Lower leg skin (tissue), 4 donors: ENCODE measurements at regions not wholly inside any gene's neighbourhood (a gene's known extent, or its start where the extent isn't known, plus 50 kb on each side); places are given as distances from the start of the nearest gene placed in this dataset.
"Not testable (repeated sequence)": the region's sequence is repeated elsewhere in the genome, so short reads cannot be mapped to it uniquely, and the experiment has no call there.

Source experiments
- DNase-seq, 2 donors: peaks; one replicate each; pipeline ENCODE4 v3.0.0-alpha.2; 2019; ENCODE audit warnings: low spot score in 2 of 2
- H3K4me3 ChIP-seq: fragments of 200-600 bp; sonication (generic); 2 replicates; pipeline ENCODE4 v1.5.1; 2017; ENCODE audit warnings: mild to moderate bottlenecking, low read depth; ENCODE audit not compliant: poor library complexity, severe bottlenecking
- POLR2A ChIP-seq, 2 donors: fragments of 450-650 bp; IDR thresholded peaks; one replicate each; pipeline ENCODE4 v1.6.1; 2016 to 2017; ENCODE audit warnings: antibody characterized with exemption in 2 of 2, mild to moderate bottlenecking in 1 of 2, moderate library complexity in 1 of 2
- WGBS, 2 donors: methylation state at CpG; one replicate each; pipeline ENCODE4 v1.1.5; 2018; 5-methylcytosine and 5-hydroxymethylcytosine counted together
- intact Hi-C: fragments of 100-400 bp; cut with DNase I; formaldehyde crosslinking; loops from one replicate; pipeline ENCODE4 v1.15.0; 2023; ENCODE audit warnings: low total_unique reads
- TF ChIP-seq, protein P1 (sequence below), 3 donors: fragments of 450-650 bp; IDR thresholded peaks; one replicate each; pipeline ENCODE4 v1.5.1; 2016; ENCODE audit warnings: antibody characterized with exemption in 3 of 3, mild to moderate bottlenecking in 3 of 3, moderate library complexity in 2 of 3

DNA sequence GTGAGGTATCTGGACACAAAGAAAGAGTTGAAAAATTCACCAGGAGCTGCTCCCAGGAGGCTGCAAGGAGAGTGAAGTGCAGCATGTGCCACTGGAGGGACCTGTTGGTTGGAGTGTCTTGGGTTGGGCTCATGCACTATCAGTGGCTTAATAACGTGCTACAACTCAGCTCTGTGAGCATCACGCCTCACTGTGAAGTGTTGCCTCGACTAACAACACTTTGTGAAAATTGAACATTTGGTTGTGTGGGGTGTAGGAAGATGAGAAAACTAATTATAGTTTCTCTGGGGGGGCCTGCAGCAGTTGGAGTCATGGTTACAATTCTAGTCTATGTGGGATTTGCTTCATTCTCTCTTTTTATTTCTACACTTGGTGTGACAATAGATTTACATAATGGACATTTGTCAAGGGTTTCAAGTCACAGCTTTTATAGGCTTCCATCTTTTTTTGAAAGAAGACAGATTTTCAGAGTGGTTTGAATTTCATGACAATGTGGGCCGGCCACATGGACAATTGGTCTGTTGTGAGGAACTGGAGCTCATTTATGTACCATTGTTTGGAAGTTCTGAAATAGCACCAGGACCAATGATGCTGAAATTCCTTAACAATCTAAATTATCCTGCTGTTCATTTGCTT is 121.3 kb downstream of the RAMP3 start:
- TF ChIP-seq, protein P1, sequence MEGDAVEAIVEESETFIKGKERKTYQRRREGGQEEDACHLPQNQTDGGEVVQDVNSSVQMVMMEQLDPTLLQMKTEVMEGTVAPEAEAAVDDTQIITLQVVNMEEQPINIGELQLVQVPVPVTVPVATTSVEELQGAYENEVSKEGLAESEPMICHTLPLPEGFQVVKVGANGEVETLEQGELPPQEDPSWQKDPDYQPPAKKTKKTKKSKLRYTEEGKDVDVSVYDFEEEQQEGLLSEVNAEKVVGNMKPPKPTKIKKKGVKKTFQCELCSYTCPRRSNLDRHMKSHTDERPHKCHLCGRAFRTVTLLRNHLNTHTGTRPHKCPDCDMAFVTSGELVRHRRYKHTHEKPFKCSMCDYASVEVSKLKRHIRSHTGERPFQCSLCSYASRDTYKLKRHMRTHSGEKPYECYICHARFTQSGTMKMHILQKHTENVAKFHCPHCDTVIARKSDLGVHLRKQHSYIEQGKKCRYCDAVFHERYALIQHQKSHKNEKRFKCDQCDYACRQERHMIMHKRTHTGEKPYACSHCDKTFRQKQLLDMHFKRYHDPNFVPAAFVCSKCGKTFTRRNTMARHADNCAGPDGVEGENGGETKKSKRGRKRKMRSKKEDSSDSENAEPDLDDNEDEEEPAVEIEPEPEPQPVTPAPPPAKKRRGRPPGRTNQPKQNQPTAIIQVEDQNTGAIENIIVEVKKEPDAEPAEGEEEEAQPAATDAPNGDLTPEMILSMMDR (IDR thresholded peaks at IDR 0.05): no peak
- TF ChIP-seq POLR2A (IDR thresholded peaks at IDR 0.05): no peak
- 70 to 72% methylated on average over 4 of the region's 4 CpGs for WGBS, 2 donors
- intact Hi-C loops: no loop called here

DNA sequence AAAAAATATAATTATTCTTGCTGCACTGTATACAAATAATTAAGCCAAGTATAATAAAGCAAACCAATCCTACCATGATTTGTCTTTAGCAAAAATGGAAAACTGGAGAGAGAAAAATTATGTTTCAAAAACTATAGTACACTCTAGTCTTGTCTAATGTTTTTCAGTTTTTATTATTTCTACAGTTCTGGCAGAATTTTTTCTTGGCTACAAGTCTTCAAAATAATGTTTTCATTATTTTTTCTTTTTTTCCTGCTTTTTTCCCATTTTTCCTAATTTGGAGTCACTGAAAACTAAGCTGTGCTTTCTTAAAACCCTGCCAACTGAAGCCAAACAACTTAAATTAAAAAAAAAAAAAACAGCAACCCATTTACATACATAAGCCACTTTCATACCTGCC is 132.0 kb downstream of the RAMP3 start:
- DNase-seq, intact Hi-C loops, H3K4me3 ChIP-seq: not testable (repeated sequence)

More for the DNA sequence above, 121.3 kb downstream of the RAMP3 start:
- H3K4me3 ChIP-seq: no peak overlapping the region
- DNase-seq: no peak

DNA sequence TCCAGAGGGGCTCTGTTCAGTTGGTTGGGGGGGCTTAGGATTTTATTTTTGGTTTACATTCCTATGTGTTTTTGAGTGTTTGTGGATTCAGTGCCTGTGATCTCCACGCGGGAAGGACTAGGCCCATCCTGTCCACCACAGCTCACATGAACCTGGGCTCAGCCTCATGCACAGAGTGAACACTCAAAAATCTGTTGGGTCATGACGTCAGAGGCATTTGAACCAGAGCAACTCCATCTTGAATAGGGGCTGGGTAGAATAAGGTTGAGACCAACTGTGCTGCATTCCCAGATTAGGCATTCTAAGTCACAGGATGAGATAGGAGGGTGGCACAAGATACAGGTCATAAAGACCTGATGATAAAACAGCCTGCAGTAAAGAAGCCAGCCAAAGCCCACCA is 133.3 kb downstream of the RAMP3 start:
- TF ChIP-seq, protein P1 (IDR thresholded peaks at IDR 0.05): no peak
- TF ChIP-seq POLR2A (IDR thresholded peaks at IDR 0.05): no peak
- 77 to 85% methylated on average over 3 of the region's 3 CpGs for WGBS, 2 donors
- intact Hi-C loops: no loop called here
- no peak overlapping the region for H3K4me3 ChIP-seq
- DNase-seq: no peak

DNA sequence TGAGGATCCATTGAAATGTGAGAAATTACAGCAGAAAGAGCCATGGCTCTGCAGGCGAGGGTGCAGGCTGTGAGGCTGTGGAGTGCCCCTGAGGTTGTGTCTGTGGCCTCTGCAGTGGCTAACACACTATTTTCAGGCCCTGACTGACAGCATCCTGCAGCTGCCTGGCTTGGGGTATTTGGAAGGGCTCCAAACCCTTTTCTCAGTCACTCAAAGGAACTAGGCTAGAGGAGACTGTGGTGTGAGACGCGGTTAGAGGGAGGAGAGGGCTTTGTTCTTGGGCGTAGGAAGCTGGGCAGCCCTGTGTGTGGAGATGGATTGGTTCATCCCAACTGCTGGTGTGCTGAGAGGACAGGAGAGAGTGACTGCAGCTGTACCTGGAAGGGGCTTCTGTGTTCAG is 134.9 kb downstream of the RAMP3 start:
- 69 to 80% methylated on average over 4 of the region's 4 CpGs for WGBS, 2 donors
- DNase-seq: no peak
- intact Hi-C loops: no loop called here
- H3K4me3 ChIP-seq: no peak overlapping the region
- no peak for TF ChIP-seq POLR2A (IDR thresholded peaks at IDR 0.05)
- TF ChIP-seq, protein P1 (IDR thresholded peaks at IDR 0.05): no peak

DNA sequence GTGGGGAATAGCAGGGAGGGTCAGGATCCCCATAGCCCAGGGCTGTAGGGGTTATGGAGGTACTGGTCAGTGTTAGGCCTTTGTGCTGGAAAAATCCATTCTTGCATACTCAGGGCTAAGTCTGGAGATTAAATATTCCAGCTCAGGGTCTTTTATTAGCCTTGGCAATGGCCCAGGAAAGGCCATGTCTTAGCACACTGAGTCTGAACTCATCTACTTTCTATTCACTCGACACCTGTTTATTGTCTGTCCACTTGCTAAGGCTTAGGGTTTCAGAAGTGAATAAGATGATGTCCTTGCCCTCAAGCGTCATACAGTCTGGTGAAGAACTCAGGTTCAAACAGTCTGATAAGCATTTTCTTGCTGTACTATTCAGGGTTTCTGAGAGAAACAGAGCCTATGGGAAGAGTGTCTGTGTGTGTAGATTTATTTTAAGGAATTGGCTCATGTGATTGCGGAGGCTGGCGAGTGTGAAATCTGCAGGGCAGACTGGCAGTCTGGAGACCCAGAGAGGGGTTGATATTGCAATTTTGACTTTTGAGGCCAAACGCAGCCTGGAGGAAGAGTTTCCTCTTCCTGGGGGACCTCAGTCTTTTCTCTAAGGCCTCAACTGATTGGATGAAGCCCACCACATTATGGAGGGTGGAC is 135.8 kb downstream of the RAMP3 start:
- 87 to 92% methylated on average over 5 of the region's 5 CpGs for WGBS, 2 donors
- TF ChIP-seq POLR2A (IDR thresholded peaks at IDR 0.05): no peak
- TF ChIP-seq, protein P1 (IDR thresholded peaks at IDR 0.05): no peak
- intact Hi-C loops: no loop called here
- DNase-seq: no peak
- no peak overlapping the region for H3K4me3 ChIP-seq

DNA sequence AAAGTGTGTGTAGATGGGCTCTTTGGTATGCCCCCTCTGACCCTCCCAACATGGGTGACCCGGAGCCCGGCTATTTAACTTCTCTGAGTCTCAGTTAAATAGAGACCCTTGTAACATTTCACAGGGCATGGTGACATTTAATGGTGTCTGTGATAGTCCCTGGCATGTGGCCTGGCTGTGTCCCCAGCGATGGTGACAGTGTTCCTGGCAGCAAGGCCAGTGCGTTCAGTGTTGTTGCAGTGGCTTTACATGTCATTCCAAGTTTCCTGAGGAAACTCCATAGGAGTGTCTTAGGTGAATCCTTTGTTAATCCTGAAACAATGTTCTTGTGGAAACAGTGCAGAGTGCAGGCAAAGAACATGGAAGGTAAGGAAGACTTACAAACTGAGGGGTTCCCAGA is 137.0 kb downstream of the RAMP3 start:
- 74 to 84% methylated on average over 4 of the region's 4 CpGs for WGBS, 2 donors
- DNase-seq: no peak
- intact Hi-C loops: no loop called here
- TF ChIP-seq POLR2A (IDR thresholded peaks at IDR 0.05): no peak
- TF ChIP-seq, protein P1 (IDR thresholded peaks at IDR 0.05): no peak
- no peak overlapping the region for H3K4me3 ChIP-seq
